Esophagus (tissue), 2 donors: ENCODE measurements at regions not wholly inside any gene's neighbourhood (a gene's known extent, or its start where the extent isn't known, plus 50 kb on each side); places are given as distances from the start of the nearest gene placed in this dataset.
"Not testable (repeated sequence)": the region's sequence is repeated elsewhere in the genome, so short reads cannot be mapped to it uniquely, and the experiment has no call there.

Experiments
- H3K27ac ChIP-seq, 2 donors: one replicate each; pipeline ENCODE4 v1.5.1; 2013; ENCODE audit warnings: low read depth in 2 of 2, mild to moderate bottlenecking in 2 of 2, inconsistent platforms in 1 of 2, low read length in 1 of 2, moderate library complexity in 1 of 2
- H3K27me3 ChIP-seq, 2 donors: one replicate each; pipeline ENCODE4 v1.6.1; 2013; ENCODE audit warnings: low read length in 2 of 2, control low read depth in 1 of 2, mild to moderate bottlenecking in 1 of 2; ENCODE audit not compliant: insufficient read depth in 2 of 2, control insufficient read depth in 1 of 2
- H3K36me3 ChIP-seq, 2 donors: one replicate each; pipeline ENCODE4 v1.6.1; 2013; ENCODE audit warnings: low read length in 1 of 2; ENCODE audit not compliant: control insufficient read depth in 2 of 2, insufficient read depth in 2 of 2
- H3K4me1 ChIP-seq, 2 donors: one replicate each; pipeline ENCODE4 v1.6.1; 2013; ENCODE audit warnings: low read length in 1 of 2; ENCODE audit not compliant: control insufficient read depth in 2 of 2, insufficient read depth in 2 of 2
- H3K4me3 ChIP-seq, 2 donors: one replicate each; pipeline ENCODE4 v1.5.1; 2013; ENCODE audit warnings: low read length in 2 of 2, mild to moderate bottlenecking in 2 of 2, low read depth in 1 of 2, moderate library complexity in 1 of 2
- H3K9me3 ChIP-seq, 2 donors: one replicate each; pipeline ENCODE4 v1.6.1; 2013; ENCODE audit warnings: mild to moderate bottlenecking in 2 of 2, low read depth in 1 of 2, low read length in 1 of 2, moderate library complexity in 1 of 2; ENCODE audit not compliant: control insufficient read depth in 2 of 2, insufficient read depth in 1 of 2
- WGBS, 2 donors: extraction: QIAGEN DNeasy Blood & Tissue Kit; methylation state at CpG; one replicate each; pipeline ENCODE4 v1.1.7; 2013; 5-methylcytosine and 5-hydroxymethylcytosine counted together
- donor health status: healthy with polysubstance abuse.
- donor health status: Bipolar disorder and iron deficiency.

- Histone ChIP-seq H3K36me3 (no peaks in the 10 kb centered on the region), H3K27ac (no peak overlapping the region), H3K4me1 (no peaks in the 10 kb centered on the region), H3K27me3 (no peaks in the 10 kb centered on the region), H3K4me3 (no peak overlapping the region), H3K9me3 (no peaks in the 10 kb centered on the region)
- WGBS, 2 donors = 65 to 68% methylated on average over 7 of the region's 7 CpGs
These were observed 330.3 kb upstream of the CDH5 start for GRCh38 chr16:66036184-66036583.

- H3K36me3 ChIP-seq = no peaks in the 10 kb centered on the region
- no peak overlapping the region for H3K27ac ChIP-seq
- H3K27me3 ChIP-seq = no peaks in the 10 kb centered on the region
- H3K4me1 ChIP-seq = no peaks in the 10 kb centered on the region
- H3K4me3 ChIP-seq = no peak overlapping the region
- 84 to 89% methylated on average over 3 of the region's 3 CpGs for WGBS, 2 donors
- no peaks in the 10 kb centered on the region for H3K9me3 ChIP-seq
These were observed 331.4 kb upstream of the CDH5 start for GRCh38 chr16:66035096-66035495.

GRCh38 chr16:66032841-66033240 lies 333.6 kb upstream of the CDH5 start:
- Histone ChIP-seq H3K4me3 (no peak overlapping the region), H3K27ac (no peak overlapping the region), H3K27me3 (no peaks in the 10 kb centered on the region), H3K4me1 (no peaks in the 10 kb centered on the region), H3K9me3 (no peaks in the 10 kb centered on the region), H3K36me3 (no peaks in the 10 kb centered on the region)
- WGBS, 2 donors = 78 to 91% methylated on average over 7 of the region's 7 CpGs

GRCh38 chr16:66030036-66030435 lies 336.5 kb upstream of the CDH5 start:
- 76 to 83% methylated on average over 4 of the region's 4 CpGs for WGBS, 2 donors
- no peak overlapping the region for H3K27ac ChIP-seq

GRCh38 chr16:66028510-66029216 lies 337.8 kb upstream of the CDH5 start:
- peaks cover 0 to 7% of the 10 kb centered on the region in 2 donors for H3K9me3 ChIP-seq

More at GRCh38 chr16:66030036-66030435, 336.5 kb upstream of the CDH5 start:
- Histone ChIP-seq H3K4me1 (no peaks in the 10 kb centered on the region), H3K36me3 (no peaks in the 10 kb centered on the region), H3K4me3 (no peak overlapping the region), H3K9me3 (peaks cover 0 to under 1% of the 10 kb centered on the region in 2 donors), H3K27me3 (no peaks in the 10 kb centered on the region)

GRCh38 chr16:66026787-66027330 lies 339.6 kb upstream of the CDH5 start:
- no peaks in the 10 kb centered on the region for H3K27me3 ChIP-seq
- H3K4me3 ChIP-seq = no peak overlapping the region
- peaks cover 0 to 7% of the 10 kb centered on the region in 2 donors for H3K9me3 ChIP-seq
- 63 to 69% methylated on average over 2 of the region's 2 CpGs for WGBS, 2 donors
- no peaks in the 10 kb centered on the region for H3K4me1 ChIP-seq
- H3K27ac ChIP-seq = no peak overlapping the region
- no peaks in the 10 kb centered on the region for H3K36me3 ChIP-seq

More at GRCh38 chr16:66028510-66029216, 337.8 kb upstream of the CDH5 start:
- Histone ChIP-seq H3K27ac (no peak overlapping the region), H3K4me3 (no peak overlapping the region), H3K36me3 (no peaks in the 10 kb centered on the region), H3K27me3 (no peaks in the 10 kb centered on the region), H3K4me1 (no peaks in the 10 kb centered on the region)
- 32 to 37% methylated on average over 2 of the region's 2 CpGs for WGBS, 2 donors

GRCh38 chr16:66026211-66026610 lies 340.3 kb upstream of the CDH5 start:
- Histone ChIP-seq H3K36me3 (no peaks in the 10 kb centered on the region), H3K27me3 (no peaks in the 10 kb centered on the region), H3K9me3 (peaks cover 0 to 7% of the 10 kb centered on the region in 2 donors), H3K4me3 (no peak overlapping the region), H3K4me1 (no peaks in the 10 kb centered on the region), H3K27ac (no peak overlapping the region)
- 70 to 84% methylated on average over 5 of the region's 5 CpGs for WGBS, 2 donors

- no peak overlapping the region for H3K4me3 ChIP-seq
- peaks cover 0 to 7% of the 10 kb centered on the region in 2 donors for H3K9me3 ChIP-seq
- H3K36me3 ChIP-seq = no peaks in the 10 kb centered on the region
- 0% methylated on average over 1 of the region's 1 CpG for WGBS, 2 donors
- H3K27ac ChIP-seq = no peak overlapping the region
- no peaks in the 10 kb centered on the region for H3K27me3 ChIP-seq
- H3K4me1 ChIP-seq = peaks cover 0 to 4% of the 10 kb centered on the region in 2 donors
These were observed 340.7 kb upstream of the CDH5 start for GRCh38 chr16:66025751-66026150.

GRCh38 chr16:66024567-66024966 lies 341.9 kb upstream of the CDH5 start:
- not testable (repeated sequence) for H3K27ac ChIP-seq, H3K4me3 ChIP-seq, H3K36me3 ChIP-seq, H3K9me3 ChIP-seq, H3K4me1 ChIP-seq, H3K27me3 ChIP-seq
- WGBS, 2 donors = 79 to 87% methylated on average over 2 of the region's 2 CpGs

- no peak overlapping the region for H3K4me3 ChIP-seq
- H3K4me1 ChIP-seq = peaks cover 0 to 6% of the 10 kb centered on the region in 2 donors
- no peak overlapping the region for H3K27ac ChIP-seq
- no peaks in the 10 kb centered on the region for H3K27me3 ChIP-seq
- 62 to 73% methylated on average over 3 of the region's 3 CpGs for WGBS, 2 donors
- peaks cover 0 to 7% of the 10 kb centered on the region in 2 donors for H3K9me3 ChIP-seq
- H3K36me3 ChIP-seq = no peaks in the 10 kb centered on the region
These were observed 343.0 kb upstream of the CDH5 start for GRCh38 chr16:66023481-66023880.
